ENCODE measurements at regions not wholly inside any gene's neighbourhood (a gene's known extent, or its start where the extent isn't known, plus 50 kb on each side); places are given as distances from the start of the nearest gene placed in this dataset.

DNA sequence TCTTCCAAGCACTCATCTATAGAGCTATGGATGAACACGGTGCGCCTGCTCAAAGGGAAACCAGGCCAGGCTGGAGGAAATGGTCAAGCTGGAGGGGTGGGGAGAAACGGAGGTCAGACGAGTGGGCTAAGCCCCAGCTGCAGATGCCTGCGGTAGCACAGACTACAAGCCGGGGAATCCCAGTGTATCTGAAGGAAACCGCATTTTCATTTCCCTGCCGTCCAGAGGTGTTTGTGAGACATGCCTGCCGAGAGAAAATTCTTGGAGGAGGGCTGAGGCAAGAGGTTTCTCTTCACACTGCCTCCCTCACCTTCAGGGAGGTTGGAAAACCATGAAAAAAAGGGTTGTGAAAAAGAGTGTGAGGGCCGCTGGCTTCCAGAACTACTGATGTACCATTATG lies 102.0 kb upstream of the FOXN3 start:
- TF ChIP-seq, protein P1, sequence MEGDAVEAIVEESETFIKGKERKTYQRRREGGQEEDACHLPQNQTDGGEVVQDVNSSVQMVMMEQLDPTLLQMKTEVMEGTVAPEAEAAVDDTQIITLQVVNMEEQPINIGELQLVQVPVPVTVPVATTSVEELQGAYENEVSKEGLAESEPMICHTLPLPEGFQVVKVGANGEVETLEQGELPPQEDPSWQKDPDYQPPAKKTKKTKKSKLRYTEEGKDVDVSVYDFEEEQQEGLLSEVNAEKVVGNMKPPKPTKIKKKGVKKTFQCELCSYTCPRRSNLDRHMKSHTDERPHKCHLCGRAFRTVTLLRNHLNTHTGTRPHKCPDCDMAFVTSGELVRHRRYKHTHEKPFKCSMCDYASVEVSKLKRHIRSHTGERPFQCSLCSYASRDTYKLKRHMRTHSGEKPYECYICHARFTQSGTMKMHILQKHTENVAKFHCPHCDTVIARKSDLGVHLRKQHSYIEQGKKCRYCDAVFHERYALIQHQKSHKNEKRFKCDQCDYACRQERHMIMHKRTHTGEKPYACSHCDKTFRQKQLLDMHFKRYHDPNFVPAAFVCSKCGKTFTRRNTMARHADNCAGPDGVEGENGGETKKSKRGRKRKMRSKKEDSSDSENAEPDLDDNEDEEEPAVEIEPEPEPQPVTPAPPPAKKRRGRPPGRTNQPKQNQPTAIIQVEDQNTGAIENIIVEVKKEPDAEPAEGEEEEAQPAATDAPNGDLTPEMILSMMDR (conservative IDR thresholded peaks at IDR 0.05): no peak
- no peak for TF ChIP-seq EZH2 (IDR thresholded peaks at IDR 0.05; ENCODE audit: low read depth)
